Ishikawa (cell line): ENCODE measurements at regions not wholly inside any gene's neighbourhood (a gene's known extent, or its start where the extent isn't known, plus 50 kb on each side); places are given as distances from the start of the nearest gene placed in this dataset.

Experiments used
- CEBPB ChIP-seq: IDR thresholded peaks from 2 replicates; pipeline ENCODE4 v1.6.1; 2012
- CREB1 ChIP-seq: IDR thresholded peaks from 2 replicates; pipeline ENCODE4 v1.6.1; 2012; ENCODE audit warnings: low read depth
- RAD21 ChIP-seq: IDR thresholded peaks from 2 replicates; pipeline ENCODE4 v1.6.1; 2012; ENCODE audit warnings: low read depth
- TCF12 ChIP-seq: IDR thresholded peaks from 2 replicates; pipeline ENCODE4 v1.6.1; 2012; ENCODE audit warnings: low read depth
- TEAD4 ChIP-seq: IDR thresholded peaks from 2 replicates; pipeline ENCODE4 v1.6.1; 2012
- YY1 ChIP-seq: IDR thresholded peaks from 2 replicates; pipeline ENCODE4 v1.6.1; 2012; ENCODE audit warnings: low read depth

GRCh38 chr14:43464968-43465367, 1042.1 kb downstream of the FSCB start:
- TF ChIP-seq CREB1, result no peak
- no peak for TF ChIP-seq RAD21
- no peak for TF ChIP-seq CEBPB
- TF ChIP-seq TCF12, result no peak
- TF ChIP-seq YY1, result no peak
- no peak for TF ChIP-seq TEAD4
